Gastrocnemius medialis (tissue), 4 donors: ENCODE measurements at regions not wholly inside any gene's neighbourhood (a gene's known extent, or its start where the extent isn't known, plus 50 kb on each side); places are given as distances from the start of the nearest gene placed in this dataset.

ENCODE experiments used
- ATAC-seq, 2 donors: fragments of 150-250 bp; one replicate each; pipeline ENCODE4 v1.9.1; 2016
- DNase-seq, 2 donors: peaks; one replicate each; pipeline ENCODE4 v3.0.0-alpha.2; 2019
- H3K27ac ChIP-seq, 4 donors: fragments of 200-600 bp; sonication (generic); 1 replicate in 1 of 4; 2 replicates in 3 of 4; pipeline ENCODE4 v1.5.1; 2016 to 2018; ENCODE audit warnings: mild to moderate bottlenecking in 2 of 4, moderate library complexity in 1 of 4
- H3K27me3 ChIP-seq, 3 donors: fragments of 200-600 bp; sonication (generic) in 2 of 3; 1 replicate in 1 of 3; 2 replicates in 2 of 3; pipeline versions ENCODE4 v1.5.1 to v1.6.0; 2016 to 2019; ENCODE audit warnings: mild to moderate bottlenecking in 1 of 3, moderate library complexity in 1 of 3
- H3K36me3 ChIP-seq, 2 donors: fragments of 200-600 bp; sonication (generic) in 1 of 2; one replicate each; pipeline ENCODE4 v1.5.1; 2017 to 2018
- H3K4me1 ChIP-seq, 2 donors: fragments of 200-600 bp; sonication (generic) in 1 of 2; one replicate each; pipeline ENCODE4 v1.5.1; 2016 to 2017; ENCODE audit warnings: mild to moderate bottlenecking in 2 of 2
- H3K4me3 ChIP-seq, 4 donors: fragments of 200-600 bp; sonication (generic) in 3 of 4; 1 replicate in 1 of 4; 2 replicates in 3 of 4; pipeline ENCODE4 v1.5.1; 2016 to 2019; ENCODE audit warnings: mild to moderate bottlenecking in 2 of 4
- H3K9me3 ChIP-seq, 3 donors: fragments of 200-600 bp; sonication (generic) in 2 of 3; 1 replicate in 1 of 3; 2 replicates in 2 of 3; pipeline ENCODE4 v1.5.1; 2016 to 2019
- POLR2A ChIP-seq, 2 donors: fragments of 450-650 bp; IDR thresholded peaks; one replicate each; pipeline ENCODE4 v1.6.1; 2017; ENCODE audit warnings: antibody characterized with exemption in 2 of 2, mild to moderate bottlenecking in 2 of 2, moderate library complexity in 2 of 2
- in situ Hi-C, 4 donors: fragments of 200-750 bp; cut with MboI; loops; one replicate each; pipeline versions ENCODE4 v1.15.0 to v1.8.0; 2017; ENCODE audit warnings: low sequenced_read_pairs in 4 of 4
- intact Hi-C: fragments of 100-400 bp; cut with DNase I; formaldehyde crosslinking; loops from one replicate; pipeline ENCODE4 v1.15.1; 2023; ENCODE audit warnings: low total_unique reads
- TF ChIP-seq, protein P1 (sequence below), 5 experiments: fragments of 450-650 bp in 3 of 5; fragments of 200-600 bp in 2 of 5; sonication (generic) in 2 of 5; IDR thresholded peaks in 4 of 5; conservative IDR thresholded peaks in 1 of 5; 1 replicate in 4 of 5; 2 replicates in 1 of 5; pipeline ENCODE4 v1.5.1; 2016 to 2019; ENCODE audit warnings: antibody characterized with exemption in 5 of 5, mild to moderate bottlenecking in 3 of 5, moderate library complexity in 3 of 5

DNA sequence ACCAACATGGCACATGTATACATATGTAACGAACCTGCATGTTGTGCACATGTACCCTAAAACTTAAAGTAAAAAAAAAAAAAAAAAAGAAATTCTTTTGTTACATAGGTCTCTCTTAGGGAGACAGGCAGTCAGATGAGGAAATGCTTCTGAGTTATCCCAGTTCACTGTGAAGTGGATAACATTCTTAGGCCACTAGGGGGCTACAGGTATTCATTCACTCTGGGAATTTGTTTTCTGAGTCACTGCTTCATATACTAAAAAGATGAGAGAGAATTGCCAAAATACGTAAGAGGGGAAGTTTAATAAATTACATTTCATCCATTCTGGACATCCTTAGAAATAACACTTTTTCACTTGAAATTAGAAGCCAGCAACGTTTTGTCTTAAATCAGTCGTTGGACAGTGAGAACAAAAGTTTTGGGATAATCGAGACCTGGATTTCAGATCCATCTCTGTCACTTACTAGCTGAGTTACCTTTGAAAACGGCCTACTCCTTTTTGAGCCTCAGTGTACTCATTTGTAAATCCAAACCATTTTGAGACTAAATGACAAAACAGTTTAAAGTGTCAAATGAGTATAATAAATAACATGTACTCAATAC is 738.4 kb upstream of the ALCAM start:
- intact Hi-C loops = no loop called here

DNA sequence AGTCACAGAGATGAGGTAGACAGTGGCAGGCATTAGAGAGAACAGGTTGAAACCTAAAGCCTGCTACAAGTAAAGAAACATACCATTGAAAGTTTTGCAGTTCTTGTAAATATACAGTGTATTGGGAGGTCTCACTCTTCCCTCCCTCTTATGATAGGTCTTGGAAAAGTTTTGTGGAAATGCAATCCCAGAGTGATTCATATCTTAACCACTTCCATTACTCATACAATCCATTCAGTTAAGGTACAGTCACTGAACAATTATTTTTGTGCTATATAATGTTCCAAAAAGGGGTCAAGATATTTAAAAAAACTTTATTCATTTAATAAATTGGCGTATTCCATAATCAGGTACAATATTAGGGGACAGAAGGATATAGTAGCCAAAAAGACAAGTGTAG is 737.7 kb upstream of the ALCAM start:
- TF ChIP-seq, protein P1, sequence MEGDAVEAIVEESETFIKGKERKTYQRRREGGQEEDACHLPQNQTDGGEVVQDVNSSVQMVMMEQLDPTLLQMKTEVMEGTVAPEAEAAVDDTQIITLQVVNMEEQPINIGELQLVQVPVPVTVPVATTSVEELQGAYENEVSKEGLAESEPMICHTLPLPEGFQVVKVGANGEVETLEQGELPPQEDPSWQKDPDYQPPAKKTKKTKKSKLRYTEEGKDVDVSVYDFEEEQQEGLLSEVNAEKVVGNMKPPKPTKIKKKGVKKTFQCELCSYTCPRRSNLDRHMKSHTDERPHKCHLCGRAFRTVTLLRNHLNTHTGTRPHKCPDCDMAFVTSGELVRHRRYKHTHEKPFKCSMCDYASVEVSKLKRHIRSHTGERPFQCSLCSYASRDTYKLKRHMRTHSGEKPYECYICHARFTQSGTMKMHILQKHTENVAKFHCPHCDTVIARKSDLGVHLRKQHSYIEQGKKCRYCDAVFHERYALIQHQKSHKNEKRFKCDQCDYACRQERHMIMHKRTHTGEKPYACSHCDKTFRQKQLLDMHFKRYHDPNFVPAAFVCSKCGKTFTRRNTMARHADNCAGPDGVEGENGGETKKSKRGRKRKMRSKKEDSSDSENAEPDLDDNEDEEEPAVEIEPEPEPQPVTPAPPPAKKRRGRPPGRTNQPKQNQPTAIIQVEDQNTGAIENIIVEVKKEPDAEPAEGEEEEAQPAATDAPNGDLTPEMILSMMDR (IDR thresholded peaks at IDR 0.05 in 4 of 5, conservative IDR thresholded peaks at IDR 0.05 in 1 of 5) = no peak

More for the DNA sequence above, 738.4 kb upstream of the ALCAM start:
- Histone ChIP-seq H3K4me3 (no peak overlapping the region), H3K4me1 (no peaks in the 10 kb centered on the region), H3K27me3 (no peaks in the 10 kb centered on the region), H3K9me3 (no peaks in the 10 kb centered on the region), H3K36me3 (no peaks in the 10 kb centered on the region), H3K27ac (no peak overlapping the region)
- in situ Hi-C loops = loop anchor here in 1 of 4 donors (25.0 kb wide), 1 partner anchor 109 kb away; no protein-coding TSS in a partner anchor
- TF ChIP-seq POLR2A (IDR thresholded peaks at IDR 0.05) = no peak
- TF ChIP-seq, protein P1 (IDR thresholded peaks at IDR 0.05 in 4 of 5, conservative IDR thresholded peaks at IDR 0.05 in 1 of 5) = no peak
- ATAC-seq (no peak), DNase-seq (no peak)

DNA sequence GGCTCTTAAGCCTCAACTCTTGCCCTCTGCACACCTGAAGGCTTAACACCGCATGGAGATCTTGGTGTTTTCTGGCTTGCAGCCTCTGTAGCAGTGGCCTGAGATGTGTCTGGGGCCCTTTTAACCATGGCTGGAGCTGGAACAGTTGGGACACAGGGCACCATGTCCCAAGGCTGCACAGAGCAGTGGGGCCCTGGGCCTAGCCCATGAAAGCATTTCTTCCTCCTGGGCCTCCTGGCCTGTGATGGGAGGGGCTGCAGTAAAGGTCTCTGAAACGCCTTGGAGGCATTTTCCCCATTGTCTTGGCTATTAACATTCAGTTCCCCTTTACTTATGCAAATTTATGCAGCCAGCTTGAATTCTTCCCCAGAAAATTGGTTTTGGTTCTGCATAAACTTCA is 735.5 kb upstream of the ALCAM start:
- Histone ChIP-seq H3K4me3 (no peak overlapping the region), H3K4me1 (no peaks in the 10 kb centered on the region)
- intact Hi-C loops = no loop called here

More for the DNA sequence above, 737.7 kb upstream of the ALCAM start:
- Histone ChIP-seq H3K27me3 (no peaks in the 10 kb centered on the region), H3K9me3 (no peaks in the 10 kb centered on the region), H3K4me1 (no peaks in the 10 kb centered on the region), H3K4me3 (no peak overlapping the region), H3K36me3 (no peaks in the 10 kb centered on the region), H3K27ac (no peak overlapping the region)
- no peak for DNase-seq
- intact Hi-C loops = no loop called here
- ATAC-seq = no peak
- in situ Hi-C loops = loop anchor here in 1 of 4 donors (25.0 kb wide), 1 partner anchor 108 kb away; no protein-coding TSS in a partner anchor

DNA sequence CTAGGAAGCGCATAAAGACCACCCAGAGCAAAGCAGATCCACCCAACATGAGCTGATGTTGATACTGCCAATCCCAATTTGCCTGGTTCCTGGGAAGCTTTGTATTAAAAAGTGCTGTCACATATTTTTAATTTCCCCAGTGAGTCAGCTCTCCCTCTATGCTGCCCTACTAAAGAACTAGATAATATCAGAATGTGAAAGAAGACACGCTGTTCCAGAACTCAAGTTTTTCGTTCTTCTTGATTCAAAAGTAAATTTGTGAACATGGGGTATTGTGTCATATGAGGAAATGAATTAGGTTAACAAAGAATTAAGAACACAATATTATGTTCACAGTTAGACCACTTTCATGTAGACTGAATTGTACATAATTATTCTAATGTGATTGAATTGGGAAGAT is 734.2 kb upstream of the ALCAM start:
- DNase-seq (no peak), ATAC-seq (no peak)
- TF ChIP-seq POLR2A (IDR thresholded peaks at IDR 0.05) = no peak
- TF ChIP-seq, protein P1 (IDR thresholded peaks at IDR 0.05 in 4 of 5, conservative IDR thresholded peaks at IDR 0.05 in 1 of 5) = no peak
- Histone ChIP-seq H3K4me1 (no peaks in the 10 kb centered on the region), H3K27me3 (no peaks in the 10 kb centered on the region), H3K36me3 (no peaks in the 10 kb centered on the region), H3K27ac (no peak overlapping the region), H3K4me3 (no peak overlapping the region), H3K9me3 (no peaks in the 10 kb centered on the region)
- intact Hi-C loops (no loop called here), in situ Hi-C loops (loop anchor here in 1 of 4 donors (25.0 kb wide), 1 partner anchor 105 kb away; no protein-coding TSS in a partner anchor)

More for the DNA sequence above, 735.5 kb upstream of the ALCAM start:
- in situ Hi-C loops = loop anchor here in 1 of 4 donors (25.0 kb wide), 1 partner anchor 106 kb away; no protein-coding TSS in a partner anchor
- Histone ChIP-seq H3K9me3 (no peaks in the 10 kb centered on the region), H3K36me3 (no peaks in the 10 kb centered on the region), H3K27me3 (no peaks in the 10 kb centered on the region), H3K27ac (no peak overlapping the region)
- TF ChIP-seq, protein P1 (IDR thresholded peaks at IDR 0.05 in 4 of 5, conservative IDR thresholded peaks at IDR 0.05 in 1 of 5) = no peak
- TF ChIP-seq POLR2A (IDR thresholded peaks at IDR 0.05) = no peak
- DNase-seq (no peak), ATAC-seq (no peak)
